HG02759 (cell line): ENCODE measurements at regions not wholly inside any gene's neighbourhood (a gene's known extent, or its start where the extent isn't known, plus 50 kb on each side); places are given as distances from the start of the nearest gene placed in this dataset.
A peak's percentile ranks its signal among the peaks of the same experiment; 100 is the strongest.
"Not testable (repeated sequence)": the region's sequence is repeated elsewhere in the genome, so short reads cannot be mapped to it uniquely, and the experiment has no call there.

Experiments used
- ATAC-seq: cut with Tn5 transposase; IDR thresholded peaks from one replicate; pipeline ENCODE4 v1.9.1; 2021; ENCODE audit warnings: mild to moderate bottlenecking, moderate library complexity; ENCODE audit not compliant: unreplicated experiment

- ATAC-seq = no peak
Measured at GRCh38 chr7:26083113-26083512, 68.9 kb upstream of the NFE2L3 start.

DNA sequence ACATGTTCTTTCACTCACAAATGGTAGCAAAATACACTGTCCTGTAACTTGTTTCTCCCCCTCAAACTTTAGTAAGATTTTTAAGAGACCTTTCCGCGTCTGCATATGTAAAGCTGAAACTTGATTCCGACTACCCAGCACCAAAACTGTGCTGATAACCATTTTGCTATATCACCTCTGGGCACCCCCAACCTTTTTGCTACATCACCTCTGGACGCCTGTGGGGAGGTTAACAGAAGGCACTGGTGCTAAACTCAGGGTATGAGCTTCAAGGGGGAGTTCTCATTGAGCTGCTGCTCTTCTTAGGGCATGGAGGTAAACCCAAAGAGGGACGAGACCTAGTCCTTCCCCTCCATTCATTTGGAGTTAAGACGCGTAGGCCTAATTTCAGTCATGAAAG lies 67.6 kb upstream of the NFE2L3 start:
- ATAC-seq = no peak

- ATAC-seq = no peak
Measured at GRCh38 chr7:26085771-26086170, 66.2 kb upstream of the NFE2L3 start.

- no peak for ATAC-seq
Measured at GRCh38 chr7:26087321-26088091, 64.5 kb upstream of the NFE2L3 start.

GRCh38 chr7:26089469-26089868 lies 62.5 kb upstream of the NFE2L3 start:
- not testable (repeated sequence) for ATAC-seq

DNA sequence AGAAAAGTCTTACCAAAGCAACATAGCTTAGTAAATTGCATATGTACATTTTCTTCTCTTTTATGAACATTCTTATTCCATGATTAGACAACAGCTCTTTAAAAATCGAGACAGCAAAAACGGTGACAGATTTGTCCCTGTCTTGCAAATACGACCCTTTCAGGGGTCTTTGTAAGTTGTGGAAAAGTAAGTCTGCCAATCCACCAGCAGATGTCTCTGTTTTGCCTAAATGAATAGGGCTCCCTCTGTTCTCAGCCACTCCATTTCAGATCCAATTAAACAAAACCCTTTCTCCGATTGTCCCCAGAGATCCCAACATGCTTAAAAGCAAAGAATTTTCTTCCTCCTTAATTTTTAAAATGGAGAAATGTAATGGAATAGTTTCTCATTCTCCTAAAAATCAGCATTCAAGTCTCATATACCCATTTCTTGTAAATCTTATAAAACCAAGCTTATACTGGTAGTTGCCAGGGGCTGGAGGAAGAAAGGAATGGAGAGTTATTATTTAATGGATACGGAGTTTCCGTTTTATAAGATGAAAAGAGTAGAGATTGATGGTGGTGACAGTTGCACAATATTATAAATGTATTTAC lies 61.0 kb upstream of the NFE2L3 start:
- no peak for ATAC-seq

- ATAC-seq = no peak
Measured at GRCh38 chr7:26091933-26092332, 60.1 kb upstream of the NFE2L3 start.

DNA sequence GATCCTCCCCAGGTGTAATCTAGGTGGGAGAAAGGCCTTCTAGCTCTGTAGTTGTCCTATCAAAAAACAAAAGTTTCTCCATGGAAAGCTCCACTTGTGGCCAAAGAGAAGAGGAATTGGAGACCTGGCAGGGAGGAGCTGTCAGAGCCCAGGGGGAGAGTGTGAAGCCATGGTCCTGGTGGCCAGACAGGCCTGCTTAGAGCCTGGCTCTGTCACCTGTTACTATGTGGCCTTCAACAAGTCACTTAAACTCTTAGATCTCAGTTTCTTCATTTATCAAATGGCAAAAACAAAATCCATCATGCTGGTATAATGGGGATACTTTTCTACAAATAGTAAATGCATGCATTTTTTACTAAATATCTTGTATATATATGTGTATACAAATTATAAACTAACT lies 59.0 kb upstream of the NFE2L3 start:
- no peak for ATAC-seq

DNA sequence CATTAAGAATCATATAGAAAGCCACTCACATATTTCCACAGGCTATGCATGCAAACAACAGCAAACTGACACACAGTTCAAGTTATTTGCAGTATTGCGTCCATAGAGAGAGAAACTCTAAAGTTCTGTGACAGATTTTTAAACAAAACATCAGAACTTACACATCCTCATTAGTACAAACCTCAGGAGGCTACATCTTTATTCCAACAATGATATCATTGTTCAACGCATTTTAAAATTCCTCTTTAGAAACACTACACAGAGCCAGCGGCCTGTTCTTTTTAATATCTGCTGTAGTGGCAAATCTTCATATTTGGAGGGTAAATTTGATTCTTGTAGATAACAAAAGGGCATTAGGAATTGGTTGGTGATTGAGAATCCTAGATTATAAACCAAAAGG lies 55.9 kb upstream of the NFE2L3 start:
- ATAC-seq = no peak

- ATAC-seq = no peak
Measured at GRCh38 chr7:26097837-26098668, 53.9 kb upstream of the NFE2L3 start.

DNA sequence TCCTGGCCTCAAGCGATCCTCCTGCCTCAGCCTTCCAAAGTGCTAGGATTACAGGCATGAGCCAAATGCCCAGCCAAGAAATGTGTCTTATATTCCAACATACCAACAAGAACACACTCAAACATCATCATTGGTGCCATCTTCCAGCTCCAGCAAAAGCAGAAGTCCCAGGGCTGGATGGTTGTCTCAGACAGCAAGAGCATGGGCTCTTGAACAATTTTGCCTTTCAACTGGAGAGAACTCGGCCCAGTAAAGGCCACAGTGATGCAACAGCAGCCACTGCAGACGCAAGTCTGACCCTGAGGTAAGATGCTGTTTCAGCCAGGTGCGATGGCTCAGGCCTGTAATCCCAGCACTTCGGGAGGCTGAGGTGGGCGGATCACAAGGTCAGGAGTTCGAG lies 52.8 kb upstream of the NFE2L3 start:
- ATAC-seq = no peak

GRCh38 chr7:26100406-26101339 lies 51.3 kb upstream of the NFE2L3 start:
- ATAC-seq = peak; percentile 24

- ATAC-seq = peak; percentile 76
Measured at GRCh38 chr7:26101361-26102151, 50.4 kb upstream of the NFE2L3 start.

DNA sequence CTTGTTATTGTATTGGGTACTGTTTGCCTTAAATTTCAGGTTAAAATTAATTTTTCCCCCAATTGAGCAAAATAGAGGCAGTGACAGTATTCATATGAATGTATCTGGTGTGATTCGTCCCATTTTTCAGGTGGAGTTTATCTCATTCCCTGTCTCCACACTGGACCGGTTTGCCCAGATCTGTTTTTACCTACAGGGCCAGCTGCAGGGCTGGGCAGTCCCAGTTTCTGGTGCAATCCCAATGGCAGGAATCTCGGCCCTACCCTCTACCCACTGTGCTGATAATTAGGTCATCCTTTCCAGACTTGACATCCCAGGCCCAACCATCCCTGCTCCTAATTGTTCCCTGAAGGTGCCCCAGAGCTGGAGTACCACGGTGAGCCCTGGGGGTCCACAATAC lies 49.8 kb upstream of the NFE2L3 start:
- ATAC-seq = no peak
